ENCODE measurements at regions not wholly inside any gene's neighbourhood (a gene's known extent, or its start where the extent isn't known, plus 50 kb on each side); places are given as distances from the start of the nearest gene placed in this dataset.

DNA sequence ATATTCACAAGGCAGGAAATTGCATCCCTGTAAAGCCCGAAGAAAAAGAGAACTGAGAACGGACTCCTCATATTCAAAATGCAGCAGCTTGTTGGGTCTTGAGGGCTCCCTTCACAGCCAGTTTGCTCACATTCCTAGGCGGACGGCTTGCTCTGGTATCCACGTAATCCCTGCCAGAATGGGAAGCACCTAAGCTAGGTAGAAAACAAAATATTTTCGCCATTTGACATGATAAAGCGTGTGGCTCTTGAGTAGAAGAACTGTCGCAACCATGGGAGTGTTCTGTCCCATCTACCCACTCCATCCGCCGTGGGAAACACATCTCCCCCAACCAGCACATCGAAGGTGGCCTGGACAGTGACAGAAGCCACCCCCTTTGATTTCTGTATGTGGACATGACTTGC is 183.1 kb downstream of the GAS1 start:
- Histone ChIP-seq H3K4me3 (ENCODE audit: insufficient read depth, low read depth, low read length) (no peak overlapping the region), H3K36me3 (ENCODE audit: insufficient read depth, low read length) (no peaks in the 10 kb centered on the region), H3K27ac (ENCODE audit: low read depth, low read length) (no peak overlapping the region), H2AFZ (ENCODE audit: low read depth, low read length) (no peak overlapping the region), H3K9ac (ENCODE audit: low read length) (no peak overlapping the region), H3K4me2 (ENCODE audit: low read length) (no peak overlapping the region), H3K9me3 (ENCODE audit: insufficient read depth, low read depth, low read length) (no peaks in the 10 kb centered on the region), H3K79me2 (ENCODE audit: insufficient read depth, low read length) (no peaks in the 10 kb centered on the region), H4K20me1 (ENCODE audit: insufficient read depth, low read length) (no peaks in the 10 kb centered on the region), H3K4me1 (ENCODE audit: insufficient read depth, low read length) (peaks cover 14% of the 10 kb centered on the region), H3K27me3 (ENCODE audit: insufficient read depth, low read length) (no peaks in the 10 kb centered on the region)
- Mint-ChIP-seq H3K27me3 (ENCODE audit: low read depth, unreplicated experiment) (no peaks in the 10 kb centered on the region), H3K4me3 (ENCODE audit: unreplicated experiment) (no peak overlapping the region), H3K9me3 (ENCODE audit: unreplicated experiment) (peaks cover 7% of the 10 kb centered on the region), H3K27ac (ENCODE audit: unreplicated experiment) (no peak overlapping the region), H3K36me3 (ENCODE audit: low read depth, unreplicated experiment) (peaks cover 3% of the 10 kb centered on the region), H3K4me1 (ENCODE audit: low read depth, unreplicated experiment) (peaks cover 15% of the 10 kb centered on the region)
- FAIRE-seq (no peak), DNase-seq (ENCODE audit: low read depth) (no peak)
- TF ChIP-seq, protein P1, sequence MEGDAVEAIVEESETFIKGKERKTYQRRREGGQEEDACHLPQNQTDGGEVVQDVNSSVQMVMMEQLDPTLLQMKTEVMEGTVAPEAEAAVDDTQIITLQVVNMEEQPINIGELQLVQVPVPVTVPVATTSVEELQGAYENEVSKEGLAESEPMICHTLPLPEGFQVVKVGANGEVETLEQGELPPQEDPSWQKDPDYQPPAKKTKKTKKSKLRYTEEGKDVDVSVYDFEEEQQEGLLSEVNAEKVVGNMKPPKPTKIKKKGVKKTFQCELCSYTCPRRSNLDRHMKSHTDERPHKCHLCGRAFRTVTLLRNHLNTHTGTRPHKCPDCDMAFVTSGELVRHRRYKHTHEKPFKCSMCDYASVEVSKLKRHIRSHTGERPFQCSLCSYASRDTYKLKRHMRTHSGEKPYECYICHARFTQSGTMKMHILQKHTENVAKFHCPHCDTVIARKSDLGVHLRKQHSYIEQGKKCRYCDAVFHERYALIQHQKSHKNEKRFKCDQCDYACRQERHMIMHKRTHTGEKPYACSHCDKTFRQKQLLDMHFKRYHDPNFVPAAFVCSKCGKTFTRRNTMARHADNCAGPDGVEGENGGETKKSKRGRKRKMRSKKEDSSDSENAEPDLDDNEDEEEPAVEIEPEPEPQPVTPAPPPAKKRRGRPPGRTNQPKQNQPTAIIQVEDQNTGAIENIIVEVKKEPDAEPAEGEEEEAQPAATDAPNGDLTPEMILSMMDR (IDR thresholded peaks at IDR 0.05; ENCODE audit: insufficient read depth, low read depth, low read length): no peak
- no peak for TF ChIP-seq EZH2 (IDR thresholded peaks at IDR 0.05; ENCODE audit: insufficient read depth, low read length)

- Histone ChIP-seq H3K27me3 (ENCODE audit: insufficient read depth, low read length) (no peaks in the 10 kb centered on the region), H4K20me1 (ENCODE audit: insufficient read depth, low read length) (no peaks in the 10 kb centered on the region), H3K9me3 (ENCODE audit: insufficient read depth, low read depth, low read length) (no peaks in the 10 kb centered on the region), H3K27ac (ENCODE audit: low read depth, low read length) (no peak overlapping the region), H3K79me2 (ENCODE audit: insufficient read depth, low read length) (no peaks in the 10 kb centered on the region), H3K4me2 (ENCODE audit: low read length) (no peak overlapping the region), H3K36me3 (ENCODE audit: insufficient read depth, low read length) (no peaks in the 10 kb centered on the region), H3K9ac (ENCODE audit: low read length) (no peak overlapping the region), H3K4me3 (ENCODE audit: insufficient read depth, low read depth, low read length) (no peak overlapping the region), H2AFZ (ENCODE audit: low read depth, low read length) (no peak overlapping the region), H3K4me1 (ENCODE audit: insufficient read depth, low read length) (peaks cover 14% of the 10 kb centered on the region)
- Mint-ChIP-seq H3K9me3 (ENCODE audit: unreplicated experiment) (peaks cover 7% of the 10 kb centered on the region), H3K36me3 (ENCODE audit: low read depth, unreplicated experiment) (peaks cover 3% of the 10 kb centered on the region), H3K27ac (ENCODE audit: unreplicated experiment) (no peak overlapping the region), H3K4me1 (ENCODE audit: low read depth, unreplicated experiment) (peaks cover 15% of the 10 kb centered on the region), H3K27me3 (ENCODE audit: low read depth, unreplicated experiment) (no peaks in the 10 kb centered on the region), H3K4me3 (ENCODE audit: unreplicated experiment) (no peak overlapping the region)
- FAIRE-seq (no peak), DNase-seq (ENCODE audit: low read depth) (no peak)
- TF ChIP-seq, protein P1 (IDR thresholded peaks at IDR 0.05; ENCODE audit: insufficient read depth, low read depth, low read length): no peak
- no peak for TF ChIP-seq EZH2 (IDR thresholded peaks at IDR 0.05; ENCODE audit: insufficient read depth, low read length)
These were observed 183.5 kb downstream of the GAS1 start for GRCh38 chr9:86763791-86764190.

- no peak for TF ChIP-seq EZH2 (IDR thresholded peaks at IDR 0.05; ENCODE audit: insufficient read depth, low read length)
- TF ChIP-seq, protein P1 (IDR thresholded peaks at IDR 0.05; ENCODE audit: insufficient read depth, low read depth, low read length): no peak
- no peaks in the 10 kb centered on the region for H3K9me3 ChIP-seq (ENCODE audit: insufficient read depth, low read depth, low read length)
- no peaks in the 10 kb centered on the region for H3K36me3 ChIP-seq (ENCODE audit: insufficient read depth, low read length)
- H3K4me3 Mint-ChIP-seq (ENCODE audit: unreplicated experiment): no peak overlapping the region
- H3K36me3 Mint-ChIP-seq (ENCODE audit: low read depth, unreplicated experiment): no peaks in the 10 kb centered on the region
- H3K27ac ChIP-seq (ENCODE audit: low read depth, low read length): no peak overlapping the region
- H4K20me1 ChIP-seq (ENCODE audit: insufficient read depth, low read length): no peaks in the 10 kb centered on the region
- no peak overlapping the region for H2AFZ ChIP-seq (ENCODE audit: low read depth, low read length)
- H3K4me2 ChIP-seq (ENCODE audit: low read length): no peak overlapping the region
- no peaks in the 10 kb centered on the region for H3K4me1 ChIP-seq (ENCODE audit: insufficient read depth, low read length)
- no peak overlapping the region for H3K4me3 ChIP-seq (ENCODE audit: insufficient read depth, low read depth, low read length)
- H3K9me3 Mint-ChIP-seq (ENCODE audit: unreplicated experiment): no peaks in the 10 kb centered on the region
- H3K27me3 Mint-ChIP-seq (ENCODE audit: low read depth, unreplicated experiment): peaks cover 2% of the 10 kb centered on the region
- no peak overlapping the region for H3K27ac Mint-ChIP-seq (ENCODE audit: unreplicated experiment)
- no peaks in the 10 kb centered on the region for H3K27me3 ChIP-seq (ENCODE audit: insufficient read depth, low read length)
- no peak overlapping the region for H3K9ac ChIP-seq (ENCODE audit: low read length)
- FAIRE-seq: no peak
- DNase-seq (ENCODE audit: low read depth): no peak
- H3K79me2 ChIP-seq (ENCODE audit: insufficient read depth, low read length): no peaks in the 10 kb centered on the region
- peaks cover 4% of the 10 kb centered on the region for H3K4me1 Mint-ChIP-seq (ENCODE audit: low read depth, unreplicated experiment)
These were observed 190.0 kb downstream of the GAS1 start for GRCh38 chr9:86757382-86757720.

All from astrocyte (in vitro differentiated cells and primary cell).